ENCODE measurements at regions not wholly inside any gene's neighbourhood (a gene's known extent, or its start where the extent isn't known, plus 50 kb on each side); places are given as distances from the start of the nearest gene placed in this dataset.

DNA sequence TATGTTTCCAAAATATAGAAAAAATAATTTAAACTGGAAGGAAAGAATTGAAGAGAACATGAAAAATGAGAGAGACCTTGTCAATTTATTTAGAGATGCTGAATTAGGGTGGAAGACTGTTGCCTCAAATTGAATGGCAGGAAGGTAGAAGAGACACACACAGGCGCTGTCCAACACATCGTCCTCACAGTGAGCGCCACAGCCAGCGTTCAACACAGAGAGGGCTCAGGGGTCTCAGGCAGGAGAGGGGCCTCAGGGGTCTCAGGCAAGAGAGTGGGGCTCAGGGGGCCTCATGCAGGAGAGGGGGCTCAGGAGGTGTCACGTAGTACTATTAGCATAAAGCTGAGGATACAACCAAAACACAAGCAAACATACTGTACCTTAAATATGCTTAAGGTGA lies 65.7 kb downstream of the TMEM18 start:
- no peaks in the 10 kb centered on the region for H3K79me1 ChIP-seq (ENCODE audit: low read length)
- no peak overlapping the region for H2BK12ac ChIP-seq (ENCODE audit: low read length)
- no peak overlapping the region for H4K12ac ChIP-seq (ENCODE audit: low read depth, low read length)
- H3K79me2 ChIP-seq (ENCODE audit: control insufficient read depth, insufficient read depth, low read length, poor library complexity), result no peaks in the 10 kb centered on the region
- H3K4me1 ChIP-seq (ENCODE audit: control insufficient read depth in 1 of 2, insufficient read depth in 2 of 2, low read length in 2 of 2), result no peaks in the 10 kb centered on the region
- no peak overlapping the region for H2AFZ ChIP-seq (ENCODE audit: insufficient read depth, low read length, poor library complexity)
- no peaks in the 10 kb centered on the region for H3K27me3 ChIP-seq (ENCODE audit: insufficient read depth, low read length)
- H3K27ac ChIP-seq (ENCODE audit: low read depth, low read length), result no peak overlapping the region
- H4K91ac ChIP-seq (ENCODE audit: low read depth, low read length), result no peak overlapping the region
- no peak overlapping the region for H3K18ac ChIP-seq (ENCODE audit: low read length)
- no peak overlapping the region for H3K23ac ChIP-seq (ENCODE audit: low read length)
- H2BK120ac ChIP-seq (ENCODE audit: insufficient read depth, low read length, poor library complexity), result no peak overlapping the region
- no peak overlapping the region for H3K14ac ChIP-seq (ENCODE audit: low read length)
- no peak overlapping the region for H3K4me2 ChIP-seq (ENCODE audit: low read length)
- H2AK5ac ChIP-seq (ENCODE audit: low read length), result no peak overlapping the region
- WGBS (ENCODE audit: extremely low coverage, insufficient coverage, insufficient read length), result no CpG with 5 or more reads among the region's 5 CpGs
- H3K36me3 ChIP-seq (ENCODE audit: control insufficient read depth in 1 of 2, insufficient read depth in 2 of 2, low read length in 2 of 2), result no peaks in the 10 kb centered on the region
- no peak overlapping the region for H3K4me3 ChIP-seq (ENCODE audit: low read depth, low read length)
- DNase-seq, result no peak
- no peak overlapping the region for H2BK5ac ChIP-seq (ENCODE audit: low read depth, low read length, poor library complexity)
- no peaks in the 10 kb centered on the region for H3K9me3 ChIP-seq (ENCODE audit: insufficient read depth, low read depth, low read length)
- no peak overlapping the region for H4K8ac ChIP-seq (ENCODE audit: low read depth, low read length)
- H3K4ac ChIP-seq (ENCODE audit: low read depth, low read length), result no peak overlapping the region
- no peak overlapping the region for H3K9ac ChIP-seq (ENCODE audit: low read length)

DNA sequence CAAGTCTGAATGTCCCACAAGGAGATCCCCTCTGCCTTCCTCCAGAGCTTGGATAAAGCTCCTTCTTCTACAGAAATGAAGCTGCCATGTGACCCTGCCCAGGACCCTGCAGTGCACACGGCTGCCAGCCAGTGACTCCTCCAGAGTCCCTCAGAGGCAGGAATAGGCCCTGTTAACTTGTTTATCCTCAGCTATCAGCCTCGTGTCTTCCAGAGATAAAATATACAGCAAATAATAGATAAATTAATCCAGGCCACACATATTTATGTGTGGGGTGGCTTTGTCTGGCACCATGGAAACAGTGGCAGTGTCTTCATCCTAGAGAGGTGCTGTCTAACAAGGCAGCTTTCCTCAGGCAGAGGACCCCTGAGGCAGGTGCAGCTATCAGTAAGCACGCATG lies 66.7 kb downstream of the TMEM18 start:
- DNase-seq, result no peak
- no CpG with 5 or more reads among the region's 3 CpGs for WGBS (ENCODE audit: extremely low coverage, insufficient coverage, insufficient read length)
- H3K23ac ChIP-seq (ENCODE audit: low read length), result no peak overlapping the region
- no peaks in the 10 kb centered on the region for H3K36me3 ChIP-seq (ENCODE audit: control insufficient read depth in 1 of 2, insufficient read depth in 2 of 2, low read length in 2 of 2)
- no peak overlapping the region for H2BK5ac ChIP-seq (ENCODE audit: low read depth, low read length, poor library complexity)
- H3K4me2 ChIP-seq (ENCODE audit: low read length), result no peak overlapping the region
- no peak overlapping the region for H3K18ac ChIP-seq (ENCODE audit: low read length)
- H2AK5ac ChIP-seq (ENCODE audit: low read length), result no peak overlapping the region
- H3K14ac ChIP-seq (ENCODE audit: low read length), result no peak overlapping the region
- H4K12ac ChIP-seq (ENCODE audit: low read depth, low read length), result no peak overlapping the region
- H3K79me2 ChIP-seq (ENCODE audit: control insufficient read depth, insufficient read depth, low read length, poor library complexity), result no peaks in the 10 kb centered on the region
- H4K8ac ChIP-seq (ENCODE audit: low read depth, low read length), result no peak overlapping the region
- H3K9me3 ChIP-seq (ENCODE audit: insufficient read depth, low read depth, low read length), result no peaks in the 10 kb centered on the region
- no peak overlapping the region for H4K91ac ChIP-seq (ENCODE audit: low read depth, low read length)
- H3K79me1 ChIP-seq (ENCODE audit: low read length), result no peaks in the 10 kb centered on the region
- H2AFZ ChIP-seq (ENCODE audit: insufficient read depth, low read length, poor library complexity), result no peak overlapping the region
- no peak overlapping the region for H2BK12ac ChIP-seq (ENCODE audit: low read length)
- H2BK120ac ChIP-seq (ENCODE audit: insufficient read depth, low read length, poor library complexity), result no peak overlapping the region
- H3K9ac ChIP-seq (ENCODE audit: low read length), result no peak overlapping the region
- no peak overlapping the region for H3K4ac ChIP-seq (ENCODE audit: low read depth, low read length)
- no peak overlapping the region for H3K27ac ChIP-seq (ENCODE audit: low read depth, low read length)
- H3K4me1 ChIP-seq (ENCODE audit: control insufficient read depth in 1 of 2, insufficient read depth in 2 of 2, low read length in 2 of 2), result no peaks in the 10 kb centered on the region
- H3K4me3 ChIP-seq (ENCODE audit: low read depth, low read length), result no peak overlapping the region
- no peaks in the 10 kb centered on the region for H3K27me3 ChIP-seq (ENCODE audit: insufficient read depth, low read length)

- WGBS (ENCODE audit: extremely low coverage, insufficient coverage, insufficient read length), result no CpG with 5 or more reads among the region's 8 CpGs
- H3K36me3 ChIP-seq (ENCODE audit: control insufficient read depth in 1 of 2, insufficient read depth in 2 of 2, low read length in 2 of 2), result no peaks in the 10 kb centered on the region
- no peak overlapping the region for H4K91ac ChIP-seq (ENCODE audit: low read depth, low read length)
- no peaks in the 10 kb centered on the region for H3K79me2 ChIP-seq (ENCODE audit: control insufficient read depth, insufficient read depth, low read length, poor library complexity)
- H3K14ac ChIP-seq (ENCODE audit: low read length), result no peak overlapping the region
- no peak overlapping the region for H3K4ac ChIP-seq (ENCODE audit: low read depth, low read length)
- no peak overlapping the region for H2BK12ac ChIP-seq (ENCODE audit: low read length)
- no peak overlapping the region for H3K23ac ChIP-seq (ENCODE audit: low read length)
- no peaks in the 10 kb centered on the region for H3K4me1 ChIP-seq (ENCODE audit: control insufficient read depth in 1 of 2, insufficient read depth in 2 of 2, low read length in 2 of 2)
- no peaks in the 10 kb centered on the region for H3K27me3 ChIP-seq (ENCODE audit: insufficient read depth, low read length)
- H2BK120ac ChIP-seq (ENCODE audit: insufficient read depth, low read length, poor library complexity), result no peak overlapping the region
- no peak overlapping the region for H3K27ac ChIP-seq (ENCODE audit: low read depth, low read length)
- no peak overlapping the region for H2BK5ac ChIP-seq (ENCODE audit: low read depth, low read length, poor library complexity)
- no peak overlapping the region for H3K18ac ChIP-seq (ENCODE audit: low read length)
- no peak overlapping the region for H4K8ac ChIP-seq (ENCODE audit: low read depth, low read length)
- no peak overlapping the region for H2AK5ac ChIP-seq (ENCODE audit: low read length)
- no peak for DNase-seq
- H3K9me3 ChIP-seq (ENCODE audit: insufficient read depth, low read depth, low read length), result peaks cover 5% of the 10 kb centered on the region
- H3K79me1 ChIP-seq (ENCODE audit: low read length), result no peaks in the 10 kb centered on the region
- H3K4me2 ChIP-seq (ENCODE audit: low read length), result no peak overlapping the region
- H2AFZ ChIP-seq (ENCODE audit: insufficient read depth, low read length, poor library complexity), result no peak overlapping the region
- no peak overlapping the region for H3K9ac ChIP-seq (ENCODE audit: low read length)
- no peak overlapping the region for H4K12ac ChIP-seq (ENCODE audit: low read depth, low read length)
- no peak overlapping the region for H3K4me3 ChIP-seq (ENCODE audit: low read depth, low read length)
Measured at GRCh38 chr2:609881-610280, 67.3 kb downstream of the TMEM18 start.

DNA sequence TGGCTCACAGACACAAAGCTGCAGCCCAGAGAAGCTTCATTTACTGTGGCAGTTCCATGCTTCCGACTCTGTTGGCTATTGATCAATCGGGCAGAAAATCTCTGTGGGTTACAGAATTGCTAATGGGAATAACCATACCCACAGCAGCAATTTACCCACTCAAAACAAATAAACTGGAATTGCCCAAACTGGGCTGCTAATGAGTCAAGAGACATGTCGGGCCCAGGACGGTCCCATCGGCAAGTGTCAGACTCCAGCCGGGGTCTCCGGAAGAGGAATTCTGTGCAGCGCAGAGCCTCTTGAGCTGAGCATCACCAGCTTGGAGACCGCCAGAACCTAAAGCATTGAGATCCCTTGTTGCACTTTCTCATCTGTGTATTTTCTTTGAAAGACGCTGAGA lies 67.8 kb downstream of the TMEM18 start:
- Histone ChIP-seq H4K8ac (ENCODE audit: low read depth, low read length) (no peak overlapping the region), H3K4me1 (ENCODE audit: control insufficient read depth in 1 of 2, insufficient read depth in 2 of 2, low read length in 2 of 2) (no peaks in the 10 kb centered on the region), H3K4me2 (ENCODE audit: low read length) (no peak overlapping the region), H3K14ac (ENCODE audit: low read length) (no peak overlapping the region), H3K79me2 (ENCODE audit: control insufficient read depth, insufficient read depth, low read length, poor library complexity) (no peaks in the 10 kb centered on the region), H2AK5ac (ENCODE audit: low read length) (no peak overlapping the region), H2BK12ac (ENCODE audit: low read length) (no peak overlapping the region), H2BK120ac (ENCODE audit: insufficient read depth, low read length, poor library complexity) (no peak overlapping the region), H3K9ac (ENCODE audit: low read length) (no peak overlapping the region), H3K9me3 (ENCODE audit: insufficient read depth, low read depth, low read length) (peaks cover 8% of the 10 kb centered on the region), H3K79me1 (ENCODE audit: low read length) (no peaks in the 10 kb centered on the region), H2AFZ (ENCODE audit: insufficient read depth, low read length, poor library complexity) (no peak overlapping the region), H3K27me3 (ENCODE audit: insufficient read depth, low read length) (no peaks in the 10 kb centered on the region), H4K12ac (ENCODE audit: low read depth, low read length) (no peak overlapping the region), H3K18ac (ENCODE audit: low read length) (no peak overlapping the region), H3K27ac (ENCODE audit: low read depth, low read length) (no peak overlapping the region), H3K4me3 (ENCODE audit: low read depth, low read length) (no peak overlapping the region), H2BK5ac (ENCODE audit: low read depth, low read length, poor library complexity) (no peak overlapping the region), H3K23ac (ENCODE audit: low read length) (no peak overlapping the region), H4K91ac (ENCODE audit: low read depth, low read length) (no peak overlapping the region), H3K4ac (ENCODE audit: low read depth, low read length) (no peak overlapping the region), H3K36me3 (ENCODE audit: control insufficient read depth in 1 of 2, insufficient read depth in 2 of 2, low read length in 2 of 2) (no peaks in the 10 kb centered on the region)
- no CpG with 5 or more reads among the region's 10 CpGs for WGBS (ENCODE audit: extremely low coverage, insufficient coverage, insufficient read length)
- no peak for DNase-seq
